HEK293 (cell line): ENCODE measurements at regions not wholly inside any gene's neighbourhood (a gene's known extent, or its start where the extent isn't known, plus 50 kb on each side); places are given as distances from the start of the nearest gene placed in this dataset.

ENCODE experiments used
- CTCF ChIP-seq: fragments of 450-650 bp; formaldehyde crosslinking; IDR thresholded peaks from 2 replicates; pipeline ENCODE4 v1.5.1; 2016; ENCODE audit warnings: missing biosample characterization, missing genetic modification characterization
- REST ChIP-seq: fragments of 450-650 bp; formaldehyde crosslinking; IDR thresholded peaks from 2 replicates; pipeline ENCODE4 v1.5.1; 2016; ENCODE audit warnings: missing biosample characterization, missing genetic modification characterization
- YY1 ChIP-seq: fragments of 450-650 bp; formaldehyde crosslinking; IDR thresholded peaks from 2 replicates; pipeline ENCODE4 v1.5.1; 2018; ENCODE audit warnings: missing biosample characterization, missing genetic modification characterization

GRCh38 chr7:120097020-120097419, 176.0 kb upstream of the KCND2 start:
- TF ChIP-seq CTCF (tag by site-specific recombination) (no peak), YY1 (tag by site-specific recombination) (no peak), REST (no peak)
